ENCODE measurements at regions not wholly inside any gene's neighbourhood (a gene's known extent, or its start where the extent isn't known, plus 50 kb on each side); places are given as distances from the start of the nearest gene placed in this dataset.
"Not testable (repeated sequence)": the region's sequence is repeated elsewhere in the genome, so short reads cannot be mapped to it uniquely, and the experiment has no call there.

- H3K36me3 ChIP-seq, result no peaks in the 10 kb centered on the region
- DNase-seq (ENCODE audit: low read depth in 1 of 2, low spot score in 1 of 2), result no peak
- H3K27ac ChIP-seq, result no peak overlapping the region
- H3K27me3 ChIP-seq, result no peaks in the 10 kb centered on the region
- H3K4me3 ChIP-seq, result no peak overlapping the region
- H3K9me3 ChIP-seq (ENCODE audit: low read depth), result no peaks in the 10 kb centered on the region
- TF ChIP-seq, protein P1, sequence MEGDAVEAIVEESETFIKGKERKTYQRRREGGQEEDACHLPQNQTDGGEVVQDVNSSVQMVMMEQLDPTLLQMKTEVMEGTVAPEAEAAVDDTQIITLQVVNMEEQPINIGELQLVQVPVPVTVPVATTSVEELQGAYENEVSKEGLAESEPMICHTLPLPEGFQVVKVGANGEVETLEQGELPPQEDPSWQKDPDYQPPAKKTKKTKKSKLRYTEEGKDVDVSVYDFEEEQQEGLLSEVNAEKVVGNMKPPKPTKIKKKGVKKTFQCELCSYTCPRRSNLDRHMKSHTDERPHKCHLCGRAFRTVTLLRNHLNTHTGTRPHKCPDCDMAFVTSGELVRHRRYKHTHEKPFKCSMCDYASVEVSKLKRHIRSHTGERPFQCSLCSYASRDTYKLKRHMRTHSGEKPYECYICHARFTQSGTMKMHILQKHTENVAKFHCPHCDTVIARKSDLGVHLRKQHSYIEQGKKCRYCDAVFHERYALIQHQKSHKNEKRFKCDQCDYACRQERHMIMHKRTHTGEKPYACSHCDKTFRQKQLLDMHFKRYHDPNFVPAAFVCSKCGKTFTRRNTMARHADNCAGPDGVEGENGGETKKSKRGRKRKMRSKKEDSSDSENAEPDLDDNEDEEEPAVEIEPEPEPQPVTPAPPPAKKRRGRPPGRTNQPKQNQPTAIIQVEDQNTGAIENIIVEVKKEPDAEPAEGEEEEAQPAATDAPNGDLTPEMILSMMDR (IDR thresholded peaks at IDR 0.05; ENCODE audit: low read depth, low read length), result no peak
- H3K4me1 ChIP-seq (ENCODE audit: low read depth), result no peaks in the 10 kb centered on the region
Measured at GRCh38 chr4:187726485-187726884, 269.1 kb upstream of the ZFP42 start.

DNA sequence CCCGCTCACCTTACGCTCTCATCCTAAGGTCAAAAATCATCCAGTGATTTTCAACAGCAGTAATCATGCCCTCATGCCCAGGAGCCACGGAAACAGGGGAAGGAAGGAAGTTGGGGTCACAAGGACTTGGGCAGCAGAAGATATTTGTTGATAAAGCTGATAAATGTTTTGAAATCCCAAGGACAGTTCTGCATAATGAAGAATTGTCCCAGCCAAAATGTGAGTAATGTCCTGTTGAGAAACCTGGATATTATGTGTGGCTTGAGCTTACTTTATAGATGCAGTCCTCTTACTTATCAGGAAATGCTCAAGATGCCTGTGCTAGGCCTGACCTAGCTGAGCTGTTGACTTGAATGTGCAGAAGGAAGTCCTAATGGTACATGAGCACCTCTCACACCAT, 263.0 kb upstream of the ZFP42 start:
- no peaks in the 10 kb centered on the region for H3K9me3 ChIP-seq (ENCODE audit: low read depth)
- TF ChIP-seq, protein P1 (IDR thresholded peaks at IDR 0.05; ENCODE audit: low read depth, low read length), result no peak
- no peaks in the 10 kb centered on the region for H3K36me3 ChIP-seq
- H3K4me3 ChIP-seq, result no peak overlapping the region
- no peak overlapping the region for H3K27ac ChIP-seq
- H3K27me3 ChIP-seq, result no peaks in the 10 kb centered on the region
- DNase-seq (ENCODE audit: low read depth in 1 of 2, low spot score in 1 of 2), result no peak
- no peaks in the 10 kb centered on the region for H3K4me1 ChIP-seq (ENCODE audit: low read depth)

DNA sequence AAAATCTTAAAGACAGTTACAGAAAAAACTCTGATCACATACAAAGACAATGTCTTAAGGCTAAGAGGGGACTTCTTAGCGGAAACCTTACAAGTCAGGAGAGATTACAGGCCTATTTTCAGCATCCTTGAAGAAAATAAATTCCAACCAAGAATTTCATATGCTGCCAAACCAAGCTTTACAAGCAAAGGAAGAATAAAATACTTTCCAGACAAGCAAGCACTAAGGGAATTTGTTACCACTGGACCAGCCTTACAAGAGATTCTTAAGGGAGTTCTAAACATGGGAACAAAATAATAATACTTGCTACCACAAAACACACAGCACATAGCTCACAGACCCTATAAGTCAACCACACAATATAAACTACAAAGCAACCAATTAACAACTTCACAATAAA, 255.8 kb upstream of the ZFP42 start:
- H3K36me3 ChIP-seq, result no peaks in the 10 kb centered on the region

GRCh38 chr4:187744911-187745310, 250.7 kb upstream of the ZFP42 start:
- Histone ChIP-seq H3K27me3 (no peaks in the 10 kb centered on the region), H3K9me3 (ENCODE audit: low read depth) (no peaks in the 10 kb centered on the region), H3K27ac (no peak overlapping the region), H3K36me3 (no peaks in the 10 kb centered on the region), H3K4me3 (no peak overlapping the region), H3K4me1 (ENCODE audit: low read depth) (no peaks in the 10 kb centered on the region)
- DNase-seq (ENCODE audit: low read depth in 1 of 2, low spot score in 1 of 2), result no peak
- TF ChIP-seq, protein P1 (IDR thresholded peaks at IDR 0.05; ENCODE audit: low read depth, low read length), result no peak

More for the DNA sequence above, 255.8 kb upstream of the ZFP42 start:
- TF ChIP-seq, protein P1 (IDR thresholded peaks at IDR 0.05; ENCODE audit: low read depth, low read length), result no peak
- no peak overlapping the region for H3K4me3 ChIP-seq
- no peaks in the 10 kb centered on the region for H3K27me3 ChIP-seq
- no peaks in the 10 kb centered on the region for H3K4me1 ChIP-seq (ENCODE audit: low read depth)
- no peaks in the 10 kb centered on the region for H3K9me3 ChIP-seq (ENCODE audit: low read depth)
- no peak overlapping the region for H3K27ac ChIP-seq
- no peak for DNase-seq (ENCODE audit: low read depth in 1 of 2, low spot score in 1 of 2)

- DNase-seq (ENCODE audit: low read depth in 1 of 2, low spot score in 1 of 2); H3K9me3 ChIP-seq (ENCODE audit: low read depth); H3K4me1 ChIP-seq (ENCODE audit: low read depth); H3K4me3 ChIP-seq; H3K36me3 ChIP-seq; H3K27ac ChIP-seq; H3K27me3 ChIP-seq: not testable (repeated sequence)
Measured at GRCh38 chr4:187750652-187751051, 244.9 kb upstream of the ZFP42 start.

- H3K27ac ChIP-seq, result no peak overlapping the region
Measured at GRCh38 chr4:187767158-187767557, 228.4 kb upstream of the ZFP42 start.

More at GRCh38 chr4:187767158-187767557, 228.4 kb upstream of the ZFP42 start:
- no peak for DNase-seq (ENCODE audit: low read depth in 1 of 2, low spot score in 1 of 2)
- no peak overlapping the region for H3K4me3 ChIP-seq
- H3K4me1 ChIP-seq (ENCODE audit: low read depth), result no peaks in the 10 kb centered on the region
- no peaks in the 10 kb centered on the region for H3K36me3 ChIP-seq
- no peaks in the 10 kb centered on the region for H3K9me3 ChIP-seq (ENCODE audit: low read depth)
- H3K27me3 ChIP-seq, result no peaks in the 10 kb centered on the region
- TF ChIP-seq, protein P1 (IDR thresholded peaks at IDR 0.05; ENCODE audit: low read depth, low read length), result no peak
